H9 (cell line): ENCODE measurements at regions not wholly inside any gene's neighbourhood (a gene's known extent, or its start where the extent isn't known, plus 50 kb on each side); places are given as distances from the start of the nearest gene placed in this dataset.

Experiments
- DNase-seq: peaks from one replicate; pipeline ENCODE4 v3.0.0-alpha.2; 2017
- H2AFZ ChIP-seq: one replicate; pipeline ENCODE4 v1.6.1; 2013; ENCODE audit warnings: mild to moderate bottlenecking, low read length, control low read depth, moderate library complexity
- H2AK5ac ChIP-seq: 2 replicates; pipeline ENCODE4 v1.6.1; 2013; ENCODE audit warnings: low read length, control low read depth, mixed read lengths; ENCODE audit not compliant: insufficient read length
- H2BK120ac ChIP-seq: one replicate; pipeline ENCODE4 v1.6.1; 2013; ENCODE audit warnings: low read depth, mild to moderate bottlenecking, low read length, control low read depth, inconsistent platforms; ENCODE audit not compliant: poor library complexity, severe bottlenecking
- H2BK12ac ChIP-seq: 2 replicates; pipeline ENCODE4 v1.6.1; 2013; ENCODE audit warnings: low read length, control low read depth, mixed read lengths, low read depth; ENCODE audit not compliant: insufficient read length
- H2BK15ac ChIP-seq: 2 replicates; pipeline ENCODE4 v1.6.1; 2013; ENCODE audit warnings: low read depth, low read length, control low read depth
- H2BK20ac ChIP-seq: one replicate; pipeline ENCODE4 v1.6.1; 2013; ENCODE audit warnings: low read depth, mild to moderate bottlenecking, low read length, control low read depth, inconsistent platforms; ENCODE audit not compliant: poor library complexity, severe bottlenecking
- H2BK5ac ChIP-seq: 2 replicates; pipeline ENCODE4 v1.6.1; 2013; ENCODE audit warnings: low read length, control low read depth, mixed read lengths; ENCODE audit not compliant: insufficient read length
- H3K14ac ChIP-seq: 2 replicates; pipeline ENCODE4 v1.6.1; 2013; ENCODE audit warnings: low read length, control low read depth; ENCODE audit not compliant: insufficient read depth
- H3K18ac ChIP-seq: 2 replicates; pipeline ENCODE4 v1.6.1; 2013; ENCODE audit warnings: low read depth, mild to moderate bottlenecking, mixed read lengths, low read length, control low read depth; ENCODE audit not compliant: insufficient read length
- H3K23ac ChIP-seq: 2 replicates; pipeline ENCODE4 v1.6.1; 2013; ENCODE audit warnings: low read length, control low read depth, mixed read lengths, low read depth; ENCODE audit not compliant: insufficient read length
- H3K23me2 ChIP-seq: 2 replicates; pipeline ENCODE4 v1.6.1; 2013; ENCODE audit warnings: low read depth, mild to moderate bottlenecking, mixed read lengths, low read length, control low read depth; ENCODE audit not compliant: insufficient read length, poor library complexity, severe bottlenecking
- H3K27ac ChIP-seq: 2 replicates; pipeline ENCODE4 v1.5.1; 2013; ENCODE audit warnings: low read length, control low read depth, mixed read lengths, low read depth; ENCODE audit not compliant: insufficient read length
- H3K27me3 ChIP-seq: 2 replicates; pipeline ENCODE4 v1.6.1; 2013; ENCODE audit warnings: low read length, control low read depth, inconsistent platforms; ENCODE audit not compliant: insufficient read depth
- H3K4ac ChIP-seq: 2 replicates; pipeline ENCODE4 v1.6.1; 2013; ENCODE audit warnings: low read depth, mild to moderate bottlenecking, control low read depth, inconsistent platforms, low read length, moderate library complexity
- H3K4me1 ChIP-seq: 2 replicates; pipeline ENCODE4 v1.6.1; 2013; ENCODE audit warnings: low read length, control low read depth, inconsistent platforms; ENCODE audit not compliant: insufficient read depth
- H3K4me2 ChIP-seq: 2 replicates; pipeline ENCODE4 v1.6.1; 2013; ENCODE audit warnings: low read length, control low read depth, mixed read lengths; ENCODE audit not compliant: insufficient read length, insufficient read depth
- H3K56ac ChIP-seq: 2 replicates; pipeline ENCODE4 v1.6.1; 2013; ENCODE audit warnings: low read depth, mild to moderate bottlenecking, mixed read lengths, low read length, control low read depth; ENCODE audit not compliant: insufficient read length
- H3K79me1 ChIP-seq: 2 replicates; pipeline ENCODE4 v1.6.1; 2013; ENCODE audit warnings: low read depth, mild to moderate bottlenecking, moderate library complexity, low read length, control low read depth, inconsistent platforms; ENCODE audit not compliant: insufficient read depth, poor library complexity, severe bottlenecking
- H3K79me2 ChIP-seq: 2 replicates; pipeline ENCODE4 v1.6.1; 2013; ENCODE audit warnings: low read length, control low read depth, inconsistent platforms; ENCODE audit not compliant: insufficient read depth
- H3K9ac ChIP-seq: 2 replicates; pipeline ENCODE4 v1.6.1; 2013; ENCODE audit warnings: low read length, control low read depth, mixed read lengths; ENCODE audit not compliant: insufficient read length; ENCODE audit errors: extremely low read depth
- H3K9me3 ChIP-seq: one replicate; pipeline ENCODE4 v1.6.1; 2013; ENCODE audit warnings: low read depth, low read length, inconsistent platforms; ENCODE audit not compliant: control insufficient read depth
- H3T11ph ChIP-seq: one replicate; pipeline ENCODE4 v1.6.1; 2013; ENCODE audit warnings: mild to moderate bottlenecking, low read length, control low read depth, inconsistent platforms
- H4K20me1 ChIP-seq: one replicate; pipeline ENCODE4 v1.6.1; 2013; ENCODE audit not compliant: control insufficient read depth, insufficient read length, insufficient read depth
- H4K5ac ChIP-seq: 2 replicates; pipeline ENCODE4 v1.6.1; 2013; ENCODE audit warnings: low read depth, mild to moderate bottlenecking, mixed read lengths, low read length, control low read depth; ENCODE audit not compliant: insufficient read length
- H4K8ac ChIP-seq: replicated peaks from 2 replicates; pipeline ENCODE4 v1.6.1; 2013; ENCODE audit warnings: low read length, control low read depth, mixed read lengths, low read depth; ENCODE audit not compliant: insufficient read length
- H4K91ac ChIP-seq: 2 replicates; pipeline ENCODE4 v1.6.1; 2013; ENCODE audit warnings: low read depth, mild to moderate bottlenecking, moderate library complexity, mixed read lengths, low read length, control low read depth; ENCODE audit not compliant: insufficient read length
- H3K27ac Mint-ChIP-seq, 3 experiments: 2 replicates in 2 of 3; 3 replicates in 1 of 3; pipeline ENCODE4 v1.8.0; 2020 to 2021; ENCODE audit warnings: mixed read lengths in 3 of 3, mild to moderate bottlenecking in 1 of 3, moderate library complexity in 1 of 3
- H3K27me3 Mint-ChIP-seq: 2 replicates; pipeline ENCODE4 v1.8.0; 2021; ENCODE audit warnings: low read depth, mild to moderate bottlenecking, moderate library complexity, mixed read lengths
- H3K36me3 Mint-ChIP-seq, 3 experiments: 2 replicates in 2 of 3; 3 replicates in 1 of 3; pipeline ENCODE4 v1.8.0; 2020 to 2021; ENCODE audit warnings: low read depth in 3 of 3, mixed read lengths in 3 of 3; ENCODE audit not compliant: insufficient read depth in 1 of 3
- H3K4me1 Mint-ChIP-seq, 2 experiments: 2 replicates each; pipeline ENCODE4 v1.8.0; 2020; ENCODE audit warnings: mixed read lengths in 2 of 2
- H3K4me3 Mint-ChIP-seq, 2 experiments: 2 replicates in 1 of 2; 3 replicates in 1 of 2; pipeline ENCODE4 v1.8.0; 2020 to 2021; ENCODE audit warnings: mild to moderate bottlenecking in 2 of 2, mixed read lengths in 2 of 2, moderate library complexity in 1 of 2
- H3K9me3 Mint-ChIP-seq, 2 experiments: 2 replicates in 1 of 2; 3 replicates in 1 of 2; pipeline ENCODE4 v1.8.0; 2020; ENCODE audit warnings: mild to moderate bottlenecking in 2 of 2, mixed read lengths in 2 of 2, moderate library complexity in 1 of 2
- WGBS: extraction: QIAGEN DNeasy Blood & Tissue Kit; methylation state at CpG from one replicate; pipeline ENCODE4 v1.1.7; 2013; ENCODE audit warnings: missing lambda C conversion rate, low lambda C conversion rate, mixed read lengths; ENCODE audit not compliant: insufficient read length; ENCODE audit errors: extremely low coverage; 5-methylcytosine and 5-hydroxymethylcytosine counted together
- TF ChIP-seq, protein P1 (sequence below): fragments of 200-600 bp; sonication (generic); conservative IDR thresholded peaks from 3 replicates; pipeline ENCODE4 v1.8.0; 2021; ENCODE audit warnings: antibody characterized with exemption, mild to moderate bottlenecking

GRCh38 chr14:37900561-37900960 lies 305.1 kb downstream of the TTC6 start:
- H3K9me3 Mint-ChIP-seq = no peaks in the 10 kb centered on the region
- peaks cover 42% of the 10 kb centered on the region for H3K27me3 Mint-ChIP-seq
- WGBS = no CpG with 5 or more reads among the region's 1 CpG

More at GRCh38 chr14:37900561-37900960, 305.1 kb downstream of the TTC6 start:
- Histone ChIP-seq H2BK15ac (no peak overlapping the region), H3K4ac (no peak overlapping the region), H3K79me2 (no peaks in the 10 kb centered on the region), H2AK5ac (no peak overlapping the region), H4K5ac (no peak overlapping the region), H4K8ac (no peak overlapping the region), H2BK120ac (no peak overlapping the region), H2BK20ac (no peak overlapping the region), H3K79me1 (no peaks in the 10 kb centered on the region), H3K18ac (no peak overlapping the region), H4K91ac (no peak overlapping the region), H3T11ph (no peak overlapping the region), H3K4me1 (no peaks in the 10 kb centered on the region), H2BK12ac (no peak overlapping the region), H3K4me2 (no peak overlapping the region), H3K23ac (no peak overlapping the region), H3K56ac (no peak overlapping the region), H2BK5ac (no peak overlapping the region), H3K9me3 (no peaks in the 10 kb centered on the region), H3K27me3 (peaks cover 3% of the 10 kb centered on the region; the same call in 1 of the 2 replicates), H3K14ac (no peak overlapping the region), H3K27ac (no peak overlapping the region), H3K9ac (no peak overlapping the region), H3K23me2 (no peaks in the 10 kb centered on the region), H4K20me1 (no peaks in the 10 kb centered on the region), H2AFZ (no peak overlapping the region)
- Mint-ChIP-seq H3K4me3 (no peak overlapping the region), H3K27ac (no peak overlapping the region), H3K4me1 (peaks cover 3 to 5% of the 10 kb centered on the region in 2 experiments), H3K36me3 (no peaks in the 10 kb centered on the region)
- no peak for DNase-seq
- TF ChIP-seq, protein P1, sequence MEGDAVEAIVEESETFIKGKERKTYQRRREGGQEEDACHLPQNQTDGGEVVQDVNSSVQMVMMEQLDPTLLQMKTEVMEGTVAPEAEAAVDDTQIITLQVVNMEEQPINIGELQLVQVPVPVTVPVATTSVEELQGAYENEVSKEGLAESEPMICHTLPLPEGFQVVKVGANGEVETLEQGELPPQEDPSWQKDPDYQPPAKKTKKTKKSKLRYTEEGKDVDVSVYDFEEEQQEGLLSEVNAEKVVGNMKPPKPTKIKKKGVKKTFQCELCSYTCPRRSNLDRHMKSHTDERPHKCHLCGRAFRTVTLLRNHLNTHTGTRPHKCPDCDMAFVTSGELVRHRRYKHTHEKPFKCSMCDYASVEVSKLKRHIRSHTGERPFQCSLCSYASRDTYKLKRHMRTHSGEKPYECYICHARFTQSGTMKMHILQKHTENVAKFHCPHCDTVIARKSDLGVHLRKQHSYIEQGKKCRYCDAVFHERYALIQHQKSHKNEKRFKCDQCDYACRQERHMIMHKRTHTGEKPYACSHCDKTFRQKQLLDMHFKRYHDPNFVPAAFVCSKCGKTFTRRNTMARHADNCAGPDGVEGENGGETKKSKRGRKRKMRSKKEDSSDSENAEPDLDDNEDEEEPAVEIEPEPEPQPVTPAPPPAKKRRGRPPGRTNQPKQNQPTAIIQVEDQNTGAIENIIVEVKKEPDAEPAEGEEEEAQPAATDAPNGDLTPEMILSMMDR = no peak
